ENCODE measurements at regions not wholly inside any gene's neighbourhood (a gene's known extent, or its start where the extent isn't known, plus 50 kb on each side); places are given as distances from the start of the nearest gene placed in this dataset.
A peak's percentile ranks its signal among the peaks of the same experiment; 100 is the strongest.
"Not testable (repeated sequence)": the region's sequence is repeated elsewhere in the genome, so short reads cannot be mapped to it uniquely, and the experiment has no call there.

- no peak for DNase-seq
Observed at GRCh38 chr15:69554279-69554961, 101.8 kb downstream of the RPLP1 start.

GRCh38 chr15:69555080-69555479, 102.5 kb downstream of the RPLP1 start:
- no peak for DNase-seq

- DNase-seq: no peak
Observed at GRCh38 chr15:69556344-69556743, 103.7 kb downstream of the RPLP1 start.

GRCh38 chr15:69557020-69557706, 104.5 kb downstream of the RPLP1 start:
- DNase-seq: no peak

GRCh38 chr15:69557707-69558409, 105.2 kb downstream of the RPLP1 start:
- no peak for DNase-seq

- no peak for DNase-seq
Observed at GRCh38 chr15:69559440-69560190, 107.0 kb downstream of the RPLP1 start.

- DNase-seq: no peak
Observed at GRCh38 chr15:69561071-69561784, 108.6 kb downstream of the RPLP1 start.

- DNase-seq: no peak
Observed at GRCh38 chr15:69562116-69562515, 109.5 kb downstream of the RPLP1 start.

- no peak for DNase-seq
Observed at GRCh38 chr15:69562564-69562963, 109.9 kb downstream of the RPLP1 start.

GRCh38 chr15:69565066-69565655, 112.5 kb downstream of the RPLP1 start:
- DNase-seq: no peak

- DNase-seq: not testable (repeated sequence)
Observed at GRCh38 chr15:69567238-69567760, 114.7 kb downstream of the RPLP1 start.

GRCh38 chr15:69568173-69569009, 115.8 kb downstream of the RPLP1 start:
- DNase-seq: no peak

GRCh38 chr15:69570454-69570853, 117.8 kb downstream of the RPLP1 start:
- no peak for DNase-seq

GRCh38 chr15:69570997-69571396, 118.4 kb downstream of the RPLP1 start:
- no peak for DNase-seq

GRCh38 chr15:69573278-69573677, 120.7 kb downstream of the RPLP1 start:
- not testable (repeated sequence) for DNase-seq

GRCh38 chr15:69573815-69574475, 121.3 kb downstream of the RPLP1 start:
- peak; percentile 75 for DNase-seq

GRCh38 chr15:69574506-69574905, 121.9 kb downstream of the RPLP1 start:
- peak; percentile 12 for DNase-seq

- no peak for DNase-seq
Observed at GRCh38 chr15:69575387-69575786, 122.8 kb downstream of the RPLP1 start.

- DNase-seq: peak; percentile 77
Observed at GRCh38 chr15:69576035-69576526, 123.5 kb downstream of the RPLP1 start.

- DNase-seq: peak; percentile 10
Observed at GRCh38 chr15:69576948-69577351, 124.3 kb downstream of the RPLP1 start.
